HepG2 (cell line): ENCODE measurements at regions not wholly inside any gene's neighbourhood (a gene's known extent, or its start where the extent isn't known, plus 50 kb on each side); places are given as distances from the start of the nearest gene placed in this dataset.

Experiments used
- ATAC-seq: fragments of 200-7000 bp; cut with Tn5 transposase; 3 replicates; pipeline ENCODE4 v1.9.1; 2020; ENCODE audit warnings: mild to moderate bottlenecking, moderate library complexity
- BruUV-seq: library from RNA; stranded (reverse); fragments of 400-500 nt; replicated peaks from 2 replicates; lab custom pipeline; 2021; lab: Mats Ljungman, UMichigan
- CTCF ChIA-PET: fragments of 300-600 bp; formaldehyde crosslinking; extraction: SDS; loops from one replicate; lab custom pipeline; 2021; ENCODE audit warnings: low total read pairs, inconsistent platforms, low intra/inter-chr PET ratio; lab: Yijun Ruan, JAX
- POLR2A ChIA-PET: fragments of 350-600 bp; sonication (Branson Sonifier 250); formaldehyde crosslinking; loops from one replicate; lab custom pipeline; 2020; ENCODE audit warnings: antibody characterized with exemption, inconsistent platforms; lab: Yijun Ruan, JAX
- DNase-seq: peaks from one replicate; pipeline ENCODE4 v3.0.0-alpha.2; 2015; ENCODE audit warnings: low spot score
- FAIRE-seq: peaks from 3 replicates; lab custom pipeline; 2011; peaks lifted over from hg19 to GRCh38; lab: Jason Lieb, UNC
- H2AFZ ChIP-seq: one replicate; pipeline ENCODE4 v1.6.1; 2011; ENCODE audit warnings: low read length, inconsistent platforms
- H3K27ac ChIP-seq: fragments of 300-600 bp; 3 replicates; pipeline ENCODE4 v1.8.0; 2011; ENCODE audit warnings: mixed run types, mild to moderate bottlenecking, mixed read lengths, low read length, inconsistent platforms; ENCODE audit not compliant: insufficient read depth; ENCODE audit errors: extremely low read length
- H3K27me3 ChIP-seq, 2 experiments: fragments of 200-600 bp in 1 of 2; 2 replicates in 1 of 2; 3 replicates in 1 of 2; pipeline versions ENCODE4 v1.6.0 to v1.8.0; 2011; ENCODE audit warnings: low read length in 2 of 2, mild to moderate bottlenecking in 2 of 2, moderate library complexity in 2 of 2, inconsistent platforms in 1 of 2; ENCODE audit not compliant: insufficient read depth in 2 of 2, control insufficient read depth in 1 of 2
- H3K36me3 ChIP-seq, 2 experiments: fragments of 200-600 bp in 1 of 2; replicated peaks in 1 of 2; 2 replicates in 1 of 2; 3 replicates in 1 of 2; pipeline versions ENCODE4 v1.5.1 to v1.8.0; 2011; ENCODE audit warnings: low read length in 2 of 2, inconsistent platforms in 1 of 2; ENCODE audit not compliant: insufficient read depth in 2 of 2, control insufficient read depth in 1 of 2
- H3K4me1 ChIP-seq: 2 replicates; pipeline ENCODE4 v1.5.1; 2012; ENCODE audit warnings: low read length, inconsistent platforms; ENCODE audit not compliant: insufficient read depth
- H3K4me2 ChIP-seq: 2 replicates; pipeline ENCODE4 v1.6.0; 2011; ENCODE audit warnings: low read depth, low read length, inconsistent platforms
- H3K4me3 ChIP-seq, 3 experiments: fragments of 200-600 bp in 1 of 3; sonication (generic), shearing (Covaris generic) in 1 of 3; replicated peaks in 1 of 3; 2 replicates each; pipeline ENCODE4 v1.5.1; 2011 to 2016; ENCODE audit warnings: low read length in 3 of 3, inconsistent platforms in 2 of 3, low read depth in 2 of 3, mild to moderate bottlenecking in 2 of 3, control low read depth in 1 of 3, mixed read lengths in 1 of 3; ENCODE audit not compliant: insufficient read depth in 1 of 3
- H3K79me2 ChIP-seq: one replicate; pipeline ENCODE4 v1.6.1; 2011; ENCODE audit warnings: low read length, inconsistent platforms; ENCODE audit not compliant: insufficient read depth
- H3K9ac ChIP-seq: 2 replicates; pipeline ENCODE4 v1.6.0; 2011; ENCODE audit warnings: mild to moderate bottlenecking, low read depth, low read length, inconsistent platforms; ENCODE audit not compliant: insufficient read depth
- H3K9me3 ChIP-seq: 2 replicates; pipeline ENCODE4 v1.5.1; 2012; ENCODE audit warnings: mild to moderate bottlenecking, low read length
- H4K20me1 ChIP-seq: 2 replicates; pipeline ENCODE4 v1.6.0; 2011; ENCODE audit warnings: inconsistent platforms, mild to moderate bottlenecking, low read length, moderate library complexity; ENCODE audit not compliant: insufficient read depth
- ASH2L ChIP-seq: fragments of 300-600, 200-600 bp; sonication (generic); IDR thresholded peaks from 2 replicates; pipeline ENCODE4 v1.7.0; 2017; ENCODE audit warnings: low read depth, mild to moderate bottlenecking, moderate library complexity, mixed read lengths, low read length; ENCODE audit not compliant: insufficient read length
- FOXA3 ChIP-seq: IDR thresholded peaks from 2 replicates; pipeline ENCODE4 v1.6.1; 2016; ENCODE audit warnings: missing genetic modification reagents, missing compliant biosample characterization
- MAZ ChIP-seq, 2 experiments: sonication (generic) in 1 of 2; formaldehyde crosslinking in 1 of 2; IDR thresholded peaks; 2 replicates each; pipeline versions ENCODE4 v1.5.0 to v1.6.1; 2012 to 2020; ENCODE audit warnings: low read depth in 2 of 2, mild to moderate bottlenecking in 2 of 2, borderline replicate concordance in 1 of 2, improper control_type of control experiment in 1 of 2, low read length in 1 of 2, missing genetic modification reagents in 1 of 2, moderate library complexity in 1 of 2
- NPAS2 ChIP-seq: sonication (generic); formaldehyde crosslinking; IDR thresholded peaks from 2 replicates; pipeline ENCODE4 v1.8.0; 2022; ENCODE audit warnings: mild to moderate bottlenecking, missing genetic modification reagents, borderline replicate concordance
- POLR2AphosphoS5 ChIP-seq: IDR thresholded peaks from 2 replicates; pipeline ENCODE4 v1.6.1; 2012; ENCODE audit warnings: low read depth, low read length
- REXO4 ChIP-seq: sonication (generic); formaldehyde crosslinking; IDR thresholded peaks from 2 replicates; pipeline ENCODE4 v1.8.0; 2022; ENCODE audit warnings: missing genetic modification reagents, mild to moderate bottlenecking, borderline replicate concordance
- ZFP1 ChIP-seq: IDR thresholded peaks from 2 replicates; pipeline ENCODE4 v1.6.1; 2016
- WGBS: methylation state at CpG from one replicate; pipeline ENCODE4 v1.1.6; 2017; ENCODE audit warnings: low lambda C conversion rate; 5-methylcytosine and 5-hydroxymethylcytosine counted together
- in situ Hi-C: cut with HindIII; loops from 2 replicates; pipeline ENCODE4 v1.10.0; 2017; ENCODE audit warnings: low pct_unique_long_range_greater_than_20kb; ENCODE audit not compliant: extremely low pct_ligation_motif_present
- intact Hi-C: fragments of 100-400 bp; cut with micrococcal nuclease; formaldehyde crosslinking; loops from one replicate; pipeline ENCODE4 v1.10.0; 2022; ENCODE audit not compliant: unreplicated experiment
- TF ChIP-seq, protein P1 (sequence below): sonication (generic); formaldehyde crosslinking; IDR thresholded peaks from 2 replicates; pipeline ENCODE4 v1.4.0; 2020; ENCODE audit warnings: missing genetic modification reagents
- TF ChIP-seq, protein P2 (sequence below): sonication (generic); formaldehyde crosslinking; conservative IDR thresholded peaks from 2 replicates; pipeline ENCODE4 v1.4.0; 2020; ENCODE audit warnings: missing genetic modification reagents

DNA sequence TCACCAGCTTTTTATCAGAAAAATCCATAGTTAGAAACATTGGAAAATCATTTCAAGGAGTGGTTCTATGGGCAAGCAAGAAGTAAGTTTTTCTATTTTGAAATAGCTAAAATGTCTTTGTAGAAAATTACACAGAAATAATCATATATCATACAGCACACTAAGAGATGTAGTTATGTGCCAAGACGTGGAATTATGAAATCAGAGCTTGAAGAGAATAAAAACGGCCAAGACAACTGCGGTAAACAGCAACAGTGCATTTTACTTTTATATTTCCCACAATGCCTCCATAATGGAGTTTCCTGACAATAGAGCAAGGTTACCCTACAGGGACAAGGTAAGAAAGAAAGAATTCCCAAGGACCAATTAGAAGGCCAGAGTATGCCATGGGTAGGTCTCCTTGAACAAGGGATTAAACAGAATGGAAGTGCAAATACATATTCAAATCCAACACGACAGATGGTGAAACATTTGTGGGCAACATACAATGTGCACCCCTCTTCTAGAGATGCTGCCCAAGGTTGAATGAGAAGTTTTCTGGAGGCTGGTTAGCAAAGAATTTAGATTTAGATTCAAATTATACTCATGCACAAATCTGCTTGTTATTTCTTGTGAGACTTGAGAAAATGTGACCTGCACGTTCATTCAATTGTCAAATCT is 76.1 kb upstream of the BTG1 start:
- no peak overlapping the region for H3K27ac ChIP-seq
- 20% methylated on average over 5 of the region's 5 CpGs for WGBS
- H3K9me3 ChIP-seq = no peaks in the 10 kb centered on the region
- CTCF ChIA-PET = no interaction called here
- no peaks in the 10 kb centered on the region for H3K4me1 ChIP-seq
- DNase-seq (no peak), FAIRE-seq (no peak), ATAC-seq (no peak)
- in situ Hi-C loops (no loop called here), intact Hi-C loops (no loop called here)
- H2AFZ ChIP-seq = no peak overlapping the region
- H4K20me1 ChIP-seq = no peaks in the 10 kb centered on the region
- H3K9ac ChIP-seq = no peak overlapping the region
- no peaks in the 10 kb centered on the region for H3K79me2 ChIP-seq
- no peak overlapping the region for H3K4me3 ChIP-seq
- BruUV-seq = no TSS peak
- no peak overlapping the region for H3K4me2 ChIP-seq
- H3K27me3 ChIP-seq = no peaks in the 10 kb centered on the region
- TF ChIP-seq MAZ (IDR thresholded peaks at IDR 0.05; ENCODE audit: borderline replicate concordance, low read depth, low read length) = no peak
- no peak for TF ChIP-seq MAZ (CRISPR knock-in tag; IDR thresholded peaks at IDR 0.05; ENCODE audit: low read depth)
- TF ChIP-seq ASH2L = no peak
- TF ChIP-seq ZFP1 = no peak
- POLR2A ChIA-PET = no interaction called here
- no peaks in the 10 kb centered on the region for H3K36me3 ChIP-seq

DNA sequence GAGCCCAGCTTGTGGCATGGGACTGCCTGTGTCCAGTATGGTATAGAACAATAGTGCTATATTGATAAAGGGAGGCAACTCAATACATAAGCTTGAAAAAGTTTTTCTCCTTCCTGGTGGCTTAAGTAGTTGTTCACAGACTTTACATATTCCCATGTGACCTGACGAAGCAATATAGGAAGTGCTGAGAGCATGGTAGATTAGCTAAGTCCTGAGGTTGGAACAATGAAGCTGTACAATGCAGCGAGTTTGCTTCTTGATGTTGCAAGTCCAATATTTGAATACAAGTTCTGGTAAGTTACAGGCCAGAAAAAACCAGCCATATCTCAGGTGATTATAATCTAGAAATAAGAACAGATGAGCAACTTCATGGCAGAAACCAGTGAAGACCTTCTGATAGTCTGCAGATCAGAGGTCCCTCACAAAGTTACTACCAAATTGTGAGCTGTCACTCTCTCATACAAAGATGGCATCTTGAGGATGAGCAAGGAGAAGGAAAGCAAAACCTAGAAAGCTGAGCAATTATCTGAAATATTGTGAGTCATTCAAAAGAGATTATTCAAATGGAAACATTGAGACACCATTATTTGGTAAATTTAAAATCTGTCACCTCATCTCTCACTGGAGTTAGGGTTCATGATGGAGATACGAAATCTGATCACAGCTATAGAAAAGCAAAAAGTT is 72.9 kb upstream of the BTG1 start:
- intact Hi-C loops (no loop called here), in situ Hi-C loops (no loop called here)
- Histone ChIP-seq H3K27ac (no peak overlapping the region), H3K4me3 (no peak overlapping the region), H3K4me1 (no peaks in the 10 kb centered on the region), H3K9me3 (no peaks in the 10 kb centered on the region), H3K36me3 (no peaks in the 10 kb centered on the region), H3K79me2 (no peaks in the 10 kb centered on the region), H3K4me2 (no peak overlapping the region), H4K20me1 (no peaks in the 10 kb centered on the region), H3K9ac (no peak overlapping the region), H3K27me3 (no peaks in the 10 kb centered on the region), H2AFZ (no peak overlapping the region)
- FAIRE-seq = no peak
- ChIA-PET CTCF (no interaction called here), POLR2A (no interaction called here)
- no TSS peak for BruUV-seq
- 13% methylated on average over 3 of the region's 3 CpGs for WGBS
- no peak for ATAC-seq
- no peak for DNase-seq
- TF ChIP-seq, protein P1, sequence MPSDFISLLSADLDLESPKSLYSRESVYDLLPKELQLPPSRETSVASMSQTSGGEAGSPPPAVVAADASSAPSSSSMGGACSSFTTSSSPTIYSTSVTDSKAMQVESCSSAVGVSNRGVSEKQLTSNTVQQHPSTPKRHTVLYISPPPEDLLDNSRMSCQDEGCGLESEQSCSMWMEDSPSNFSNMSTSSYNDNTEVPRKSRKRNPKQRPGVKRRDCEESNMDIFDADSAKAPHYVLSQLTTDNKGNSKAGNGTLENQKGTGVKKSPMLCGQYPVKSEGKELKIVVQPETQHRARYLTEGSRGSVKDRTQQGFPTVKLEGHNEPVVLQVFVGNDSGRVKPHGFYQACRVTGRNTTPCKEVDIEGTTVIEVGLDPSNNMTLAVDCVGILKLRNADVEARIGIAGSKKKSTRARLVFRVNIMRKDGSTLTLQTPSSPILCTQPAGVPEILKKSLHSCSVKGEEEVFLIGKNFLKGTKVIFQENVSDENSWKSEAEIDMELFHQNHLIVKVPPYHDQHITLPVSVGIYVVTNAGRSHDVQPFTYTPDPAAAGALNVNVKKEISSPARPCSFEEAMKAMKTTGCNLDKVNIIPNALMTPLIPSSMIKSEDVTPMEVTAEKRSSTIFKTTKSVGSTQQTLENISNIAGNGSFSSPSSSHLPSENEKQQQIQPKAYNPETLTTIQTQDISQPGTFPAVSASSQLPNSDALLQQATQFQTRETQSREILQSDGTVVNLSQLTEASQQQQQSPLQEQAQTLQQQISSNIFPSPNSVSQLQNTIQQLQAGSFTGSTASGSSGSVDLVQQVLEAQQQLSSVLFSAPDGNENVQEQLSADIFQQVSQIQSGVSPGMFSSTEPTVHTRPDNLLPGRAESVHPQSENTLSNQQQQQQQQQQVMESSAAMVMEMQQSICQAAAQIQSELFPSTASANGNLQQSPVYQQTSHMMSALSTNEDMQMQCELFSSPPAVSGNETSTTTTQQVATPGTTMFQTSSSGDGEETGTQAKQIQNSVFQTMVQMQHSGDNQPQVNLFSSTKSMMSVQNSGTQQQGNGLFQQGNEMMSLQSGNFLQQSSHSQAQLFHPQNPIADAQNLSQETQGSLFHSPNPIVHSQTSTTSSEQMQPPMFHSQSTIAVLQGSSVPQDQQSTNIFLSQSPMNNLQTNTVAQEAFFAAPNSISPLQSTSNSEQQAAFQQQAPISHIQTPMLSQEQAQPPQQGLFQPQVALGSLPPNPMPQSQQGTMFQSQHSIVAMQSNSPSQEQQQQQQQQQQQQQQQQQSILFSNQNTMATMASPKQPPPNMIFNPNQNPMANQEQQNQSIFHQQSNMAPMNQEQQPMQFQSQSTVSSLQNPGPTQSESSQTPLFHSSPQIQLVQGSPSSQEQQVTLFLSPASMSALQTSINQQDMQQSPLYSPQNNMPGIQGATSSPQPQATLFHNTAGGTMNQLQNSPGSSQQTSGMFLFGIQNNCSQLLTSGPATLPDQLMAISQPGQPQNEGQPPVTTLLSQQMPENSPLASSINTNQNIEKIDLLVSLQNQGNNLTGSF (CRISPR knock-in tag) = no peak
- TF ChIP-seq, protein P2, sequence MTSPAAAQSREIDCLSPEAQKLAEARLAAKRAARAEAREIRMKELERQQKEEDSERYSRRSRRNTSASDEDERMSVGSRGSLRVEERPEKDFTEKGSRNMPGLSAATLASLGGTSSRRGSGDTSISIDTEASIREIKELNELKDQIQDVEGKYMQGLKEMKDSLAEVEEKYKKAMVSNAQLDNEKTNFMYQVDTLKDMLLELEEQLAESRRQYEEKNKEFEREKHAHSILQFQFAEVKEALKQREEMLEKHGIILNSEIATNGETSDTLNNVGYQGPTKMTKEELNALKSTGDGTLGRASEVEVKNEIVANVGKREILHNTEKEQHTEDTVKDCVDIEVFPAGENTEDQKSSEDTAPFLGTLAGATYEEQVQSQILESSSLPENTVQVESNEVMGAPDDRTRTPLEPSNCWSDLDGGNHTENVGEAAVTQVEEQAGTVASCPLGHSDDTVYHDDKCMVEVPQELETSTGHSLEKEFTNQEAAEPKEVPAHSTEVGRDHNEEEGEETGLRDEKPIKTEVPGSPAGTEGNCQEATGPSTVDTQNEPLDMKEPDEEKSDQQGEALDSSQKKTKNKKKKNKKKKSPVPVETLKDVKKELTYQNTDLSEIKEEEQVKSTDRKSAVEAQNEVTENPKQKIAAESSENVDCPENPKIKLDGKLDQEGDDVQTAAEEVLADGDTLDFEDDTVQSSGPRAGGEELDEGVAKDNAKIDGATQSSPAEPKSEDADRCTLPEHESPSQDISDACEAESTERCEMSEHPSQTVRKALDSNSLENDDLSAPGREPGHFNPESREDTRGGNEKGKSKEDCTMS (CRISPR knock-in tag) = no peak
- TF ChIP-seq NPAS2 (CRISPR knock-in tag) (no peak), POLR2AphosphoS5 (no peak), FOXA3 (no peak), REXO4 (no peak)
